ENCODE measurements at regions not wholly inside any gene's neighbourhood (a gene's known extent, or its start where the extent isn't known, plus 50 kb on each side); places are given as distances from the start of the nearest gene placed in this dataset.

DNA sequence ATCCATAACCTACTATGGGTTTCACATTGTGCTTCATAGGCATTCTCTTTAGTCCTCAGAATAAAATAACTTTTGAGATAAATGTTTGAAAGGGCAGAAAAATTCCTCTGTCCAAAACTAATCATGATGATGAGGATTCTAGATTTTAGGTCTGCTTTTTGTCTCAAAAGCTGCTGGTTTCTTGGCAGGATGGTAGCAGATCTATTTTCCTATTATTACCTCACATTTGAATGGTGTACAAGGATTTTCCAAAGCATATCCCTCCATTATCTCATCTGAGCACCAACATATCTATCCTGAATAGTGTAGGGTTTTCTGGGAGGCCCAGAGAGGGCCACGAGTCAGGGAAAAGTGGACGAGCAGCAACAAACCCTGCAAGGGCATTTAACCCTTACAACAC, 201.9 kb downstream of the PLPP3 start:
- Histone ChIP-seq H3K4me3 (no peak overlapping the region), H3K4me1 (no peaks in the 10 kb centered on the region), H3K36me3 (no peaks in the 10 kb centered on the region), H3K27ac (no peak overlapping the region), H3K27me3 (no peaks in the 10 kb centered on the region), H3K9me3 (no peaks in the 10 kb centered on the region)
- intact Hi-C loops (cut with DNase I), result no loop called here
- TF ChIP-seq POLR2A (IDR thresholded peaks at IDR 0.05), result no peak
- TF ChIP-seq, protein P1, sequence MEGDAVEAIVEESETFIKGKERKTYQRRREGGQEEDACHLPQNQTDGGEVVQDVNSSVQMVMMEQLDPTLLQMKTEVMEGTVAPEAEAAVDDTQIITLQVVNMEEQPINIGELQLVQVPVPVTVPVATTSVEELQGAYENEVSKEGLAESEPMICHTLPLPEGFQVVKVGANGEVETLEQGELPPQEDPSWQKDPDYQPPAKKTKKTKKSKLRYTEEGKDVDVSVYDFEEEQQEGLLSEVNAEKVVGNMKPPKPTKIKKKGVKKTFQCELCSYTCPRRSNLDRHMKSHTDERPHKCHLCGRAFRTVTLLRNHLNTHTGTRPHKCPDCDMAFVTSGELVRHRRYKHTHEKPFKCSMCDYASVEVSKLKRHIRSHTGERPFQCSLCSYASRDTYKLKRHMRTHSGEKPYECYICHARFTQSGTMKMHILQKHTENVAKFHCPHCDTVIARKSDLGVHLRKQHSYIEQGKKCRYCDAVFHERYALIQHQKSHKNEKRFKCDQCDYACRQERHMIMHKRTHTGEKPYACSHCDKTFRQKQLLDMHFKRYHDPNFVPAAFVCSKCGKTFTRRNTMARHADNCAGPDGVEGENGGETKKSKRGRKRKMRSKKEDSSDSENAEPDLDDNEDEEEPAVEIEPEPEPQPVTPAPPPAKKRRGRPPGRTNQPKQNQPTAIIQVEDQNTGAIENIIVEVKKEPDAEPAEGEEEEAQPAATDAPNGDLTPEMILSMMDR (IDR thresholded peaks at IDR 0.05), result no peak
- WGBS (ENCODE audit: insufficient coverage, low coverage, low lambda C conversion rate, missing lambda C conversion rate), result no CpG with 5 or more reads among the region's 2 CpGs
- ATAC-seq (no peak), DNase-seq (no peak)

DNA sequence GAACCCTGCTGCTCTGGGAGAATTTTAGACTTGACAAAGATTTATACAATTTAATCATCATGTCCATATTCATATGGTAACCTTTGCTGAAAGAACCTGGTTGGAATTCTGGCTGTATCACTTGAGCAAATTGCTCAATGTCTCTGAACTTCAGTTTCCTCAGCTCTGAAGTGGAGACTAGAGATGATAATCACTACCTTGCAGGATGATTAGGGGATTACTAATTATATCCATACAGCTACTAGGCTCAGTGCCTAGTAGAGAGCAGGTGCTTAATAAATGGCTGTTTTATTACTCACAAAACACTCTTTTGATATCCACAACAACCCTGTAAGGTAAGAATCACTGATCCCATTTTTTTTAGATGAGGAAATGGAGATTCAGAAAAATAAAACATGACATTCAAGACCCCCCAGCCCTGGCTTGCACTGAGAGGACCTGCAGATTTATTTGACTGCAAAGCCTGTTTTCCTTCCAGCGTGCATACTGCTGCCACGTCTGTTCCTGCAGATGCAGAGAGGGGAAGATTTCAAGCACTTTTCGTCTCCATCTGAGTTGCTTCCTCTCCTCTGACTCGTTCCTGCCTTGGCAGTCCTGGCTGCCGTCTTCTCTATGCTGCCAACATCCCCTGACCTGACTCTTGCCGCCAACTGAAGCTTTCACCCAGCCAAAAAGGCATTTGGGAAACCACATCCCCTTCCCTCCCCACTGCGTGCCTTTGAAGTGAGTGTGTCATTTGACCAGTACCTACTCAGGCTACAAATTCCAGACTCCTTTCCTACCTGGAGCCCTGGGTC, 203.0 kb downstream of the PLPP3 start:
- Histone ChIP-seq H3K36me3 (no peaks in the 10 kb centered on the region), H3K4me3 (no peak overlapping the region), H3K27me3 (no peaks in the 10 kb centered on the region), H3K4me1 (no peaks in the 10 kb centered on the region), H3K9me3 (no peaks in the 10 kb centered on the region), H3K27ac (no peak overlapping the region)
- ATAC-seq (no peak), DNase-seq (no peak)
- 36% methylated on average over 5 of the region's 7 CpGs for WGBS (ENCODE audit: insufficient coverage, low coverage, low lambda C conversion rate, missing lambda C conversion rate)
- TF ChIP-seq POLR2A (IDR thresholded peaks at IDR 0.05), result no peak
- TF ChIP-seq, protein P1 (IDR thresholded peaks at IDR 0.05), result no peak
- intact Hi-C loops (cut with DNase I), result no loop called here

DNA sequence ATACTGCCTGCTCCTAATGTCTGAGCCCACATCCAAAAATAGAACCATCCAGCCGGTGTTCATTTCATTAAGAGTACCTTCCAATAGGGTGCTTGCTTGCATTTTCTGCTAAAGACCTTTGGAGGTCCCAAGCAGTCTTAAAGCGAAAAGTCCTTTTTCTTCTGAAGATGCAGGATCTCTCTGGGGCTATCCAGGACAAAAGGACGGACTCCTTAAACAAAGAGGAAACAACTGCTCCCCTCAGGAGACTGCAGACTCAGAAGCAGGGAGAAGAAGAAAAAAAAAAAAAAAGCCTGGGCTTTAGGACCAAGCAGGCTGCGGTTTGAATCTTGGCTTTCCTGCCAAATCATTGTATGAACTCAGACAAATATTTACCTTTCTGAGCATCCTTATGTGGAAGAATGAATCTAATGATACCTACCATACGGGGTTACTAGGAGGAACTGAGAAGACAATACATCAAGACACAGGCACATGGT, 204.0 kb downstream of the PLPP3 start:
- Histone ChIP-seq H3K36me3 (no peaks in the 10 kb centered on the region), H3K9me3 (no peaks in the 10 kb centered on the region), H3K27me3 (no peaks in the 10 kb centered on the region), H3K27ac (no peak overlapping the region), H3K4me1 (no peaks in the 10 kb centered on the region), H3K4me3 (no peak overlapping the region)
- TF ChIP-seq POLR2A (IDR thresholded peaks at IDR 0.05), result no peak
- TF ChIP-seq, protein P1 (IDR thresholded peaks at IDR 0.05), result no peak
- ATAC-seq (no peak), DNase-seq (no peak)
- whole genome bisulfite sequencing (ENCODE audit: insufficient coverage, low coverage, low lambda C conversion rate, missing lambda C conversion rate), result 48% methylated on average over 5 of the region's 5 CpGs
- intact Hi-C loops (cut with DNase I), result no loop called here

DNA sequence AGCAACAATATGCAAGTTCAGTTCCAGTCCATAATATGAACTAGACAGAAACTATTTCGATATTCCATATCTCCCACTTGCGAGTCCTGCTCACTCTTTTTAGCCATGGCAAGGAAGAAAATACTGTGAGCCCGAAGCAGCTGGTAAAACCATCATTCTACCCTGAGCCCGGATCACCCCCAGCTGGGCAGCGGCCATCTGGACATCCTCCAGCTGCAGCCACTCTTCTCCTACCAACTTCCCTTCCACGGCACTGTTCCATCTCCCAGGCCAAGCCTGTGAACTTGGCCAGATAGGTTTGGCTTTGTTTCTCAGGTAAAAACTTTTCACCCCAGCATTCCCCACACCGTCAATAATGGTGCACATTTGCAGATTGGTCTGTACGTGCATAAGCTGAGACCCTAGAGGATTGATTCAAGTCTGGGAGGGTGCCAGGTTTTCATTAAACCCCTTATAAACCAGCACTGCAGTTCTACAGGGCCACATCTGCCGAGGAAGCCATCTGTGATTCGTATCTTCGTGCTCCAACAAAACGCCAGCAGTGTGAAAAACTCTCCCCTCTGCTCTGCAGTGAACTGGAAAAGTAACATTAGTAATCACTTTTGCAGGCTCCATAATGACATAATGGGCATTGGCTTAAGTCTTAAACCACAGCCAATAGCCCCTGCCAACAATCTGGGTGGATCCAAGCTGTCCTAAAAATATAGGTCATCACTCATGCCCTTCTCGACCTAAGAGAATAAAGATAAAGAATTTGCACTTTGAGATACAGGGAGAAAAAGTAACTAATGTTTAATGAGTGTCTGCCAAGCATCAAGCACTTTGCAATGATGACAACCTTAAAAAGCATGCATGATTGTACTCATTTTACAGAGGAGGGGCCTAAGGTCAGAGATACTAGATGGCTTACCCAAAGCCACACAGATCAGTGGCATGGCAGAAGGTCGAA, 205.1 kb downstream of the PLPP3 start:
- Histone ChIP-seq H3K27me3 (no peaks in the 10 kb centered on the region), H3K4me3 (no peak overlapping the region), H3K4me1 (no peaks in the 10 kb centered on the region), H3K36me3 (no peaks in the 10 kb centered on the region), H3K27ac (no peak overlapping the region), H3K9me3 (no peaks in the 10 kb centered on the region)
- TF ChIP-seq, protein P1 (IDR thresholded peaks at IDR 0.05), result no peak
- TF ChIP-seq POLR2A (IDR thresholded peaks at IDR 0.05), result no peak
- intact Hi-C loops (cut with DNase I), result no loop called here
- no peak for DNase-seq
- peak in 1 of 4 donors; percentile 69 for ATAC-seq
- 82% methylated on average over 13 of the region's 14 CpGs for WGBS (ENCODE audit: insufficient coverage, low coverage, low lambda C conversion rate, missing lambda C conversion rate)
